22Rv1 (cell line): ENCODE measurements at regions not wholly inside any gene's neighbourhood (a gene's known extent, or its start where the extent isn't known, plus 50 kb on each side); places are given as distances from the start of the nearest gene placed in this dataset.

ENCODE experiments used
- H3K27ac ChIP-seq: fragments of 450-650 bp; 2 replicates; pipeline ENCODE4 v1.5.1; 2017
- ZFX ChIP-seq: fragments of 450-650 bp; IDR thresholded peaks from 2 replicates; pipeline ENCODE4 v1.6.1; 2017; ENCODE audit warnings: antibody characterized with exemption, borderline replicate concordance
- TF ChIP-seq, protein P1 (sequence below): fragments of 450-650 bp; IDR thresholded peaks from 2 replicates; pipeline ENCODE4 v1.5.1; 2017; ENCODE audit warnings: mild to moderate bottlenecking

DNA sequence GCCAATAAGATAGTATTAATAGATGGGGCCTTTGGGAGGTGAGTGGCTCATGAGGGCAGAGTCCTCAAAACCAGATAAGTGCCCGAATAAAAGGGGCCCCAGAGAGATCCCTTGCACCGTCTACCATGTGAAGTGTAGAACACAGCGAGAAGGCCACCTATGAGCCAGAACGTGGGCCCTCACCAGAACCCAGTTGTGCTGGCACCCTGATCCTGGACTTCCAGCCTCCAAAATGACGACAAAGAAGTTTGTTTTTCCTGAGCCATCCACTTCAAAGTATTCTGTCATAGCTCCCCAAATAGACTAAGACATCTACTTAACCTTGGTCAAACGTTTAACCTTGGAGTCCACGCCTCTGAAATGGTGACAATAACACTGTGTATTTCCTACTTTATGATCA is 158.1 kb downstream of the EFNB2 start:
- TF ChIP-seq ZFX: no peak
- TF ChIP-seq, protein P1, sequence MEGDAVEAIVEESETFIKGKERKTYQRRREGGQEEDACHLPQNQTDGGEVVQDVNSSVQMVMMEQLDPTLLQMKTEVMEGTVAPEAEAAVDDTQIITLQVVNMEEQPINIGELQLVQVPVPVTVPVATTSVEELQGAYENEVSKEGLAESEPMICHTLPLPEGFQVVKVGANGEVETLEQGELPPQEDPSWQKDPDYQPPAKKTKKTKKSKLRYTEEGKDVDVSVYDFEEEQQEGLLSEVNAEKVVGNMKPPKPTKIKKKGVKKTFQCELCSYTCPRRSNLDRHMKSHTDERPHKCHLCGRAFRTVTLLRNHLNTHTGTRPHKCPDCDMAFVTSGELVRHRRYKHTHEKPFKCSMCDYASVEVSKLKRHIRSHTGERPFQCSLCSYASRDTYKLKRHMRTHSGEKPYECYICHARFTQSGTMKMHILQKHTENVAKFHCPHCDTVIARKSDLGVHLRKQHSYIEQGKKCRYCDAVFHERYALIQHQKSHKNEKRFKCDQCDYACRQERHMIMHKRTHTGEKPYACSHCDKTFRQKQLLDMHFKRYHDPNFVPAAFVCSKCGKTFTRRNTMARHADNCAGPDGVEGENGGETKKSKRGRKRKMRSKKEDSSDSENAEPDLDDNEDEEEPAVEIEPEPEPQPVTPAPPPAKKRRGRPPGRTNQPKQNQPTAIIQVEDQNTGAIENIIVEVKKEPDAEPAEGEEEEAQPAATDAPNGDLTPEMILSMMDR: no peak
- H3K27ac ChIP-seq: no peak overlapping the region

DNA sequence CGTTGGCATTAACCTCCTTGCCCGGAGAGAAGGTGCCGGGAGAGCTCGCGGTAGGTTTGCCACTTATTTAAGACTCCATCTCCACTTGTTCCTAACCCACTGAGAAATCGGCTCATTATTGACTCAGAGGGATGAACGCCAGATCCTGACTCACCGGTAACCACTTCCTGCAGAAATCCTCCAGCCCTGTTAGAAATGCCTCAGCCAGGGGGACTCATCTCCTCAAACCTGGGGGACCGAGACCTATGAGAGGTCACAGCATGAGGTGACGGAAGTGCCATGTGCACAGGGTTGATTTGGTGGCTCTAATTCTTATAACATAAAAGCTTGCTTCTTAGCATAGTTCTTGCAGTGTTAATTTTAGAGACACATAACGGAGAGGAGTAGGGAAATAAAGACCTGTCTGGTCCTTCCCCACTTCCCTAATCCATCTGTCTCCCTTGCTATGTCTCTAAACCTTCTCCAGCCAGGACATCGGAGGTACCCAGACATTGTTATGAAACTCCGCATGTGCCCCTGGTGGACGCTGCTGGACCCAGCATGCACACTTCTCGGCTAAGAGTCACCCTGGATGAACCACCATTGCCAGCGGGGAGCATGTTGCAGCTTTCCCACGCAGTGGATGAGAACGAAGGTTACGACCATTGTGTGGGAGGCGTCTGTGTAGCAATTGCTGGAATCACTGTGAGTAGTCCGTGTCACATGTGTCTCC is 158.9 kb downstream of the EFNB2 start:
- H3K27ac ChIP-seq: no peak overlapping the region
- TF ChIP-seq, protein P1: no peak
- TF ChIP-seq ZFX: no peak

DNA sequence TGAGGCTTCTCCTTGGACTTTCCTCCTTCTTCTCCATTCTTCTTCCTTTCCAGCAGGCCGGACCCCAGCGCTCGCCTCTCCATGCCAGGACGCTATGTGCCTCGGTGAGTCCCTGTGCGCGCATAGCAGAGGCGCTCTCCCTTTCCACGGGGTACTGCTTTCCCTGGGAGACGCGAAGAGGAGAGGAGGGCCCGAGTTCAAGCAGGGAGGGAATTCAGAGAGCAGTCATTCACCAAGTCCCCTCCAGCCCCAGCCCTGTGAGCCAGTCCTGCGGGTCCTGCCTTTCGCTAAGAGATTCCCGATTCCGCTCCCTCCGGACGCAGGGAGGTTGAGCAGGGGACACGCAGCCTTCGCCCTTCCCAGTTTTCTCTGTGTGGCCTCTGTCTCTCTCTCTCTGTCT is 160.4 kb downstream of the EFNB2 start:
- no peak overlapping the region for H3K27ac ChIP-seq
- TF ChIP-seq, protein P1: no peak
- TF ChIP-seq ZFX: no peak

DNA sequence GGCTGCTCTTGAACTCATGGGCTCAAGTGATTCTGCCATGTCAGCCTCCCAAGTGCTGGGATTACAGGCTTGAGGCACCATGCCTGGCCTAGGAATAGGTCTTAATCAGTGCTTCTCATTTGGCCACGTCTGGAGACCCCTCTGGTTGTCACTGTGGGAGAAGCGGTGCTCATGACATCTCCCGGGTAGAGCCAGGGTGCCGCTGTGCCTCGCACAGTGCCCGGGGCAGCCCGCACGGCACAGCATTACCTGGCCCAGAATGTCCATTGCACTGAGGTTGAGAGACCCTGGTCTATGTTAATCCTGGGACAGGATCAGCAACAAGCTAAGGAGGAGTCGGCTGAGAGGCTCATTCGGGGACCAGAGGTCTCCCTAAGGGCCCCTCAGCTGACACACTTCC is 160.8 kb downstream of the EFNB2 start:
- H3K27ac ChIP-seq: no peak overlapping the region
- TF ChIP-seq ZFX: no peak
- TF ChIP-seq, protein P1: no peak

DNA sequence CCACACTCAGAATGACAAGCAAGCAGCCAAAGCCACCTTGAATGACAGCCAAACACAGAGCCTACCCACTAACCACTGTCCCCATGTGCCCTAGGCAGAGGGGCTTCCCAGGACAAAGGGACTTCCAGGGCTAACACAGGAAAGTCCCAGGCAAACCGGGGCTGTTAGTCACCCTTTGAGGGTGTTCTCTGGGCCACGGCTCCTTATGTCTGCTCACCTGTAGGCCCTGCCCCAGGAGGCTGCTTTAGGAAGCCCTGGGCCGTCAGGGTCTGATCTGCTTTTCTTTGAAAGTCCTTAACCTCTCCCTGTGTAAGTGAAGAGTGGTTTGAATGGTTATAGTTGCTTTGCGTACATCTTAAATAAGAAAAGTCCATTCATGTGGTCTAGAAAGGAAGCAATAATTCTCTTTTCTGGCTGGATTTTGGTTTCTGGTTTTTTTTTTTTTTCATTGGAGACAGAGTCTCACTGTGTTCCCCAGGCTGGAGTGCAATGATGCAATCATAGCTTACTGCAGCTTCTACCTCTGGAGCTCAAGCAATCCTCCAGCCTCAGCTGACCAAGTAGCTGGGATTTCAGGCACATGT is 161.4 kb downstream of the EFNB2 start:
- no peak overlapping the region for H3K27ac ChIP-seq
- TF ChIP-seq ZFX: no peak
- TF ChIP-seq, protein P1: no peak

DNA sequence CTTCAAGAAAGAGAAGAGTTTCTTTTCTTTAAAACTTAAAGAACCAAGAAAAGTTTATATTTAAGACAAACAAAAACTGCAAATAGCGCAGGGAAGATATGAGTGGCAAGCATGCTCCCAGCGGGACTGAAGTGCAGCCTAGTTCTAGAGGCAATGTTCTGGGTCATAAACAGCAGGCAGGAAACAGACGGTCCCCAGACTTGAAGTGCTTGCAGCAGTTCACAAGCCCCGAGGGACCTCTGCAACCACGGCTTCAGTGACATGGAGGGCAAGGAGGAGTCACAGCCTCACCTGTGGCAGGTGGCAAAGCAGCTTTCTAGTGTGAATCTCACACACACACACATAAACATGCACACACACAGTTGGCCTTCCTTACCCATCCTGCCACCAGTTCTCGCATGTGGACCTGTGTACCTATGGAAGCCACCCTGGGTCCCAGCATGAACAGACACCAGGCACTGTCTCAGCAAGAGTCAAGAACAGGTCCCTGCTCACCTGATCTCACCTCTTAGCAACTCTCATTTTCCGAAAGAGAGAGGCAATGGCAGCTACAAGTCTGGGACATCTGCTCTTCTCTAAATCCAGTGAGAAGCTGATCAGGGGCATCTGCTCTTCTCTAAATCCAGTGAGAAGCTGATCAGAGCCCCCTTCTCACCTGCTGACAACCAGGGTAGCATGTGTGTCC is 162.0 kb downstream of the EFNB2 start:
- TF ChIP-seq ZFX: no peak
- TF ChIP-seq, protein P1: no peak
- no peak overlapping the region for H3K27ac ChIP-seq
